ENCODE measurements at regions not wholly inside any gene's neighbourhood (a gene's known extent, or its start where the extent isn't known, plus 50 kb on each side); places are given as distances from the start of the nearest gene placed in this dataset.
"Not testable (repeated sequence)": the region's sequence is repeated elsewhere in the genome, so short reads cannot be mapped to it uniquely, and the experiment has no call there.

DNA sequence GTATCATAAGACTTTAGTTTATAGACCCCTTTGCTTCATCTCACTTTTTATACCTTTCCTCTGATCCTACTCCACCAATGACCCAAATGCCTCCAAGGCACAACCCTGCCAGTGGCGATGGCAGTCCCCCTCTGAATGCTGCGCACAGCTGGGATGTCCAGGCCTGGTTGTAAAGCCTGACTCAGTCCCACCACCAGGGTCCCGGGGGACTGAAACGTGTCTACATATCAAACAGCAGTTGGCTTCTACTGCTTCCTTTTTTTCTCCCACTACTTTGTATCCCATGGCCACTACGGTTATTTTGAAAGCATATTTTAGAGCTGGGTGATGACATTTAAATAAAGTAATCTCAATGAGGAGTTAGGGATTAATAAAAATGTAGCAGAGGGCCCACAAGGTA, 329.8 kb upstream of the PSMD7 start:
- no peak overlapping the region for H3K4me3 Mint-ChIP-seq
- CTCF ChIA-PET: interaction anchor here (1.9 kb wide), 1 partner anchor 10 kb away, joined by 5 read pairs; no protein-coding TSS in a partner anchor
- no peak for ATAC-seq
- DNase-seq: no peak
- H3K27me3 Mint-ChIP-seq: no peaks in the 10 kb centered on the region
- peaks cover 2% of the 10 kb centered on the region for H3K9me3 Mint-ChIP-seq (ENCODE audit: low read depth)
- H3K27ac Mint-ChIP-seq: no peak overlapping the region
- no peaks in the 10 kb centered on the region for H3K36me3 Mint-ChIP-seq
- H3K4me1 Mint-ChIP-seq: no peaks in the 10 kb centered on the region

DNA sequence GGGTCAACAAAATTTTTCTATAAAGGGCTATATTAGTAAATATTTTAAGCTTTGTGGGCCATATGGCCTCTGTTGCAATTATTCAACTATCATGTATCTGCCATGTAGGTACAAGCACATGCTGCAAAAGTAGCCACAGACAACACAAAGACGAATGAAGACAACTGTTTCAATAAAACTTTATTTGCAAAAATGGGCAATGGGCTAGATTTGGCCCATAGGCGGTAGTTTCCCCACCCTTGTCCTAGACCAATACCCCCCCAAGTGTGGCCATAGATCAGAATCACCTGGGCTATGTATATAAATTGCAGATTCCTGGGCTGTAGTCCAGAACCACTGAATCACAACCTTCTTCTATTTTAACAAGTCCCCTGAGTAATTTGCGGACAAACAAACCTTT, 331.0 kb upstream of the PSMD7 start:
- CTCF ChIA-PET: no interaction called here
- H3K36me3 Mint-ChIP-seq: no peaks in the 10 kb centered on the region
- ATAC-seq: no peak
- H3K27me3 Mint-ChIP-seq: no peaks in the 10 kb centered on the region
- no peak overlapping the region for H3K27ac Mint-ChIP-seq
- DNase-seq: no peak
- H3K4me1 Mint-ChIP-seq: no peaks in the 10 kb centered on the region
- no peak overlapping the region for H3K4me3 Mint-ChIP-seq
- peaks cover 2% of the 10 kb centered on the region for H3K9me3 Mint-ChIP-seq (ENCODE audit: low read depth)

DNA sequence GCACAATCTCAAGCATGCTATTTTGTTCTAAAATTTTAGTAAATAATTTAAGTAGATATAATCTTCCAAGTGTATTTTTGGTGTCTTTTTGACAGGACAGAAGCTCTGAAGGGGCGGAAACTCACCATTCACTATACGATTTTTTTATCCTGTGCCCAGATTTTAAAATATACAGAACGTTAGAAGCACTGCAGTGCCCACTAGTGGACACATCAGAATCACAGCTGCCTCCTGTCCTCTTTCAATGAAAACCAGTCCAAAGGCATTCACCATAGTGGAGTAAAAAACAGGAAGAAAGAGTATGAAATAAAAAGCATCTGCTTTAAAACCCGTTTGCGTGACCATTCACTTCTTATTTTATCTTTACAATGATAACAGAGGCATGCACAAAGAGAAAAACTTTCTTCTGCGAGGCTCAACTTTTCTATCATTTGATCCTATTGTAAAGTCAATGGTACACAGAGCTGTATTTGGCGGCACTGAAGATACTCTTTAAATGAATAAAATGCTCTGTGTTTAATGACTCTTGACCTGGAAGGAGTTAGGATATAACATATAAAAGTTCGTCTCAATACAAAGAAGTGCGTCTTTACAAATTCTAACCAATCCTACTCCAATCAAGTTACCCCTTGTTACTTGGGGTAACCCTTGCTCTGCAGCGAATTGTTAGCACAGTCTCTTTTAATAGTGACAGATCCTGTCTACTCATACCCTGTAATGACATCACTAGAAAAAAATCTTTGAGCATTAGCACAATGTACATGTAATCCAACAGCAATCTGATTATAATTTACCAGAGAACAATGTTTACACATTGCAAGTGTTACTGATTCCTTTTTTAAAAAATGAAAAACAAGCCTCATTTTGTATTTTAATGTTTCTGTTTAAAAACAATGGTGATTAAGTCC, 339.8 kb upstream of the PSMD7 start:
- Mint-ChIP-seq H3K27me3 (no peaks in the 10 kb centered on the region), H3K36me3 (no peaks in the 10 kb centered on the region), H3K27ac (no peak overlapping the region), H3K4me3 (no peak overlapping the region), H3K4me1 (no peaks in the 10 kb centered on the region), H3K9me3 (ENCODE audit: low read depth) (no peaks in the 10 kb centered on the region)
- no peak for ATAC-seq
- peak; percentile 43 for DNase-seq
- CTCF ChIA-PET: interaction anchor here (1.2 kb wide), 1 partner anchor 10 kb away, joined by 5 read pairs; no protein-coding TSS in a partner anchor

DNA sequence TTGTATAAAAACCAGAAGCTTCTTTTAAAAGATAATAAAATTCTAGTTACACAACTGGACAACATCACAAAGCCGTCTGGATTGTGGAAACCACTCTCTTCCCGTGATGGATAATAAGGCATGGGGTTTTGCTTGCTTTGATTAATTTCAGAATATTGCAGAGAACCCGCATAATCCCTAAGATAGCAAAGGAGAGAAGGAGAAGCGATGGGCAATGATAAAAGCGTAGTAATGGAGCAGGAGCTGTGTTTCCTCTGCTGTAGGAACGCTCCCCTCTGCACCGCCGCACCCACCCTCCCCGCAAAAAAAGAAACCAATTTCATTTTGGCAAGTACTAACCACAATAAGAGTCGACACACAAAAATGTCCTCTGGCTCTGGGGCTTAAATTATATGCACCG, 340.9 kb upstream of the PSMD7 start:
- H3K27me3 Mint-ChIP-seq: no peaks in the 10 kb centered on the region
- ATAC-seq: no peak
- H3K36me3 Mint-ChIP-seq: no peaks in the 10 kb centered on the region
- no peak overlapping the region for H3K27ac Mint-ChIP-seq
- H3K4me1 Mint-ChIP-seq: no peaks in the 10 kb centered on the region
- H3K4me3 Mint-ChIP-seq: no peak overlapping the region
- DNase-seq: no peak
- CTCF ChIA-PET: no interaction called here
- no peaks in the 10 kb centered on the region for H3K9me3 Mint-ChIP-seq (ENCODE audit: low read depth)

DNA sequence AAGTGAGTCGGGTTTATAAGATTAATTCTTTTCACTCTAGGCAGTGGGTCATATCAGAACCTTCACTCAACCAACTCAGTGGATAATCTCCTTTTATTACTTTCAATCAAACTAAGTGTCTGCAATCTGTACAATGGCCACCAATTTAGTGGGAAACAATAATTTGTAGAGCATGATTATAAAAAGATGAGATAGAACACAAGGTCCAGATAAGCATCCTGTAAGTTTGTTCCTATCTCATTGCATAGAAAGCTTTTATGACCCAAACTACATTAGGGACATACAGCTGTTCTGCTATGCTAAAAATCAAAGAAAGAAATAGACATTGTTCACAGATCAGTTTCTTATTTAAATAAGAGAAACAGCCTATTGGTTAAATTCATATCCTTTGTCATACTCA, 341.4 kb upstream of the PSMD7 start:
- Mint-ChIP-seq H3K4me3 (no peak overlapping the region), H3K36me3 (no peaks in the 10 kb centered on the region), H3K4me1 (no peaks in the 10 kb centered on the region), H3K27ac (no peak overlapping the region), H3K9me3 (ENCODE audit: low read depth) (no peaks in the 10 kb centered on the region), H3K27me3 (no peaks in the 10 kb centered on the region)
- CTCF ChIA-PET: no interaction called here
- DNase-seq (no peak), ATAC-seq (no peak)

DNA sequence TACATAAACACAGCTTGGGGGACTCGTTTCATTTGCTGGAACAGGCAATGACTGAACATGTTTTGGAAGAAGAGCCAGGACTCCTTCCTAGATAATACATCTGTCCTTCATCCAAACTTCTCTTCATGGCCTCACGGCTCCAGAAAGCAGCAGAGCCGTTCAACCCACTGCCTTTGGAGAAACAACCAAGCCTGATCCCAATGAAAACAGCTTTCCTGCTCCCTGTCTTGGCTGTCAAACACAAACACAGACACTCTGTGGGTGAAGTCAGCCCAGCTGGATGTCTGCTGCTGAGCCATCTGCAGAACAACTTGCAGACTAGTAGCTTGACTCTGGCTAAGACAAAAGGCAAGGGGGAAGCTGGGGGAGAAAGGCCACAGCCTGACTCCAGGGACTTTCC, 345.1 kb upstream of the PSMD7 start:
- CTCF ChIA-PET: no interaction called here

DNA sequence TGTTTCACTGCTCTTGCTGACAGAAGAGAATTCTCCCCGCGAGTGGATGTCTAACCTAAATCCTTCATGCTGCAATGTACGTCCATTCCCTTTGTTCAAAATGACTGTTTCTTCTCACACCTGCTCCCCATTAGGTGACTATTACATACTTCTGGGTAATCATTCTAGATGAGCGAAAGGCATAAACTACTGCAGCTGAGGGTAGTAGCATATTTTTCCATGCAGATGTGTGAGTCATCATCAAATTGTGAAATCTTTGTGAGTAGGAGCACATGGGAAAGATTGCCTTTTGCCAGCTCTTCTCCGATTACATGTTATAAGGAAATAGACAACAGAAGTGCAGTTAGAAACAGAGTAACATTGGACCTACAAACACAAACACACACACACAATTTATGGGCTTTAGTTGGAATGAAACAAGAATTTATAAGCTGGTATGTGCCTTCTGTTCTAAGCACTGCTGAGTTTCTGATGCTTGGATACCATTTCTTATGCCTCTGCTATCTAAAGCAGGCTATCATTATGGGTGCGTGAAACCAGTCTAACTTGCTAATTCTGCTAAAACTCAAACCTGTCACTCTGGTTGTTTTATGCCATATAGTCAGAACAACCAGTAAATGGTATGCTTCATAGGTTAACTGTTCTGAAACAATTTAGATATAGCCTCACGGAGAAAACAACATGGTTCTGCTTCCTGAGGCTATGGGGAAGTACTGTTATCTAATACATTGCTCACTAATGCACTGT, 346.9 kb upstream of the PSMD7 start:
- no peak overlapping the region for H3K27ac Mint-ChIP-seq
- no peak overlapping the region for H3K4me3 Mint-ChIP-seq
- no peaks in the 10 kb centered on the region for H3K9me3 Mint-ChIP-seq (ENCODE audit: low read depth)
- no peaks in the 10 kb centered on the region for H3K27me3 Mint-ChIP-seq
- no peaks in the 10 kb centered on the region for H3K36me3 Mint-ChIP-seq
- CTCF ChIA-PET: no interaction called here
- ATAC-seq (no peak), DNase-seq (no peak)
- no peaks in the 10 kb centered on the region for H3K4me1 Mint-ChIP-seq

More for the DNA sequence above, 345.1 kb upstream of the PSMD7 start:
- DNase-seq (no peak), ATAC-seq (no peak)
- no peak overlapping the region for H3K4me3 Mint-ChIP-seq
- no peaks in the 10 kb centered on the region for H3K9me3 Mint-ChIP-seq (ENCODE audit: low read depth)
- H3K27ac Mint-ChIP-seq: no peak overlapping the region
- no peaks in the 10 kb centered on the region for H3K4me1 Mint-ChIP-seq
- H3K27me3 Mint-ChIP-seq: no peaks in the 10 kb centered on the region
- H3K36me3 Mint-ChIP-seq: no peaks in the 10 kb centered on the region

DNA sequence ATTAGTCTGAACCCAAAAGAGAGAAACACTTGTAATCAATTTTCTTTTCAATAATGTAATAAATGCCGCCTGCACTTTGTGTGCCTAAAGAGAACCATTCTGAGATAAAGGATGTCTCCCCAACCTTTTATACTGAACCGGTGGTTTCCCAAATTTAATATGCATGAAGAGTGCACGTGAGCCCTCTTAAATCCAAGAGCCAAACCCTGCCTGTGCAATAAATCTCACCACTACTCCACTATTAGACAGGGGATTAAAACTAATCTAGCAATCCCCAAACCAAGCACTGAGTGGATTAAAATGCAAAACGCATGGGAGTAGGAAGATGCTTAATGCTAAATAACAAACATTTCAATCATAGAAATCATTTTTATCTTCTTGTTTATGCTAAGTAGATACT, 351.0 kb upstream of the PSMD7 start:
- H3K4me1 Mint-ChIP-seq: no peaks in the 10 kb centered on the region
- no peaks in the 10 kb centered on the region for H3K27me3 Mint-ChIP-seq
- no peaks in the 10 kb centered on the region for H3K36me3 Mint-ChIP-seq
- no peak overlapping the region for H3K4me3 Mint-ChIP-seq
- H3K27ac Mint-ChIP-seq: no peak overlapping the region
- H3K9me3 Mint-ChIP-seq (ENCODE audit: low read depth): no peaks in the 10 kb centered on the region
- DNase-seq: no peak
- ATAC-seq: no peak
- CTCF ChIA-PET: no interaction called here

DNA sequence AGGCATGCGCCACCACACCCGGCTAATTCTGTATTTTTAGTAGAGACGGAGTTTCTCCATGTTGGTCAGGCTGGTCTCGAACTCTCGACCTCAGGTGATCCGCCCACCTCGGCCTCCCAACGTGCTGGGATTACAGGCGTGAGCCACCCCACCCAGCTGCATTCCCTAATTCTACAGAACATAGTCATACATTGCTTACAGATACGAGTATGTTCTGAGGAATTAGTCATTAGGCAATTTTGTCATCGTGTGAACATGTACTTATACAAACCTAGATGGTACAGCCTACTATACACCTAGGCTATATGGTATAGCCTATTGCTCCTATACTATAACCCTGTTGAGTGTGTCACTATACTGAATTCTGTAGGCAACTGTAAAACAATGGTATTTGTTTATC, 353.4 kb upstream of the PSMD7 start:
- DNase-seq; ATAC-seq; CTCF ChIA-PET; H3K27ac Mint-ChIP-seq; H3K4me1 Mint-ChIP-seq; H3K4me3 Mint-ChIP-seq; H3K27me3 Mint-ChIP-seq; H3K9me3 Mint-ChIP-seq (ENCODE audit: low read depth); H3K36me3 Mint-ChIP-seq: not testable (repeated sequence)

DNA sequence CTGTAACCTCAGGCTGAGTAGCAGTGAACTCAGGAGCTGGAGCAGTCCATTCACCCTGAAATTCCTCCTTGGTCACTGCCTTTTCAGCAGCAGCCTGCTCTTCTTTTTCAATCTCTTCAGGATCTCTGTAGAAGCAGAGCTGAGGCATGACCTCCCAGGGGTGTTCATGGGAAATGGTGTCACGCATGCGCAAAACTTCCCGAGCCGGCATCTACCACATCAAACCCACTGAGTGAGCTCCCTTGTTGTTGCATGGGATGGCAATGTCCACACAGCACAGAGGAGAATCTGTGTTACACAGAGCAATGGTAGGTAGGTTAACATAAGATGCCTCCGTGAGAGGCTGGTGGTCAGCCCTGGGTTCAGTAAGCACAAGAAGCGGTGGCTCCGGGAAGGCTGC, 355.8 kb upstream of the PSMD7 start:
- H3K36me3 Mint-ChIP-seq; H3K9me3 Mint-ChIP-seq (ENCODE audit: low read depth); H3K4me3 Mint-ChIP-seq; H3K27me3 Mint-ChIP-seq; H3K27ac Mint-ChIP-seq; DNase-seq; ATAC-seq; CTCF ChIA-PET; H3K4me1 Mint-ChIP-seq: not testable (repeated sequence)

DNA sequence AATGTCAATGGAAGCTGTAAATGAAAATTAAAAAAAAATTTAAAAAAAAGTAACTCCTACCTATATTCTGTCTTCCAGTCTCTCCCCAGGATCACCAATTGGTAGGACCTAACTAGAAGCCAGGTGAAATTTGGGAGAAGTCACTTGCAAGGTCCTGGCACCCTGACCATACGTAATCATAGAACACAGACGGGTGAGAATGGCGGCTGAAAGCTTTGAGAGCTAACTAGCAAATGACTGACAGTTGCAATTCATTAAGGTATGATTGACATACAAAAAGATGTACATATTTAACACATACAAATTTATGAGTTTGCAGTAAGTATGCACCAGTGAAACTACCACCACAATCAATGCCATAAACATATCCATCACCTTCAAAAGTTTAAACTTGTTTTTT, 372.7 kb upstream of the PSMD7 start:
- DNase-seq (no peak), ATAC-seq (no peak)
- Mint-ChIP-seq H3K36me3 (no peaks in the 10 kb centered on the region), H3K27me3 (no peaks in the 10 kb centered on the region), H3K4me1 (no peaks in the 10 kb centered on the region), H3K9me3 (ENCODE audit: low read depth) (peaks cover 8% of the 10 kb centered on the region), H3K4me3 (no peak overlapping the region), H3K27ac (no peak overlapping the region)
- CTCF ChIA-PET: no interaction called here

DNA sequence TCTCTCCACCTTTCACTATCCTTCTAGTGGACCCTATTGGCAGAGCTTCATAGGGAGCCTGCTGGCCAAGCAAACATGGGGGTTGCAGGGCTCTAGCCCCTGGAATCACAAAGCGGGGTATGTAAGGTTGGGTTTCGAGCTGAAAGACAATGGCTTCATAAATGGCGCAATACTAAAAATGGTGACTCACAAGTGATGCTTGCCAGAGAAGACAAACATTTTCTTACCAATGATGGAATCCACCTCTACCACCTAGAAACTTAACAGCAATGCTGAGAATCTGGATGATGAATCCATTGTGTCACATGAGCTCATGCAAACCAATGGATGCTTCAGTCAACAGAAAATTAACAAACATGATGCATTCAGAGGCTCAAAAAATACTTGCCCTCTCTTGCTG, 375.3 kb upstream of the PSMD7 start:
- H3K4me3 Mint-ChIP-seq: no peak overlapping the region
- no peak overlapping the region for H3K27ac Mint-ChIP-seq
- H3K36me3 Mint-ChIP-seq: no peaks in the 10 kb centered on the region
- CTCF ChIA-PET: no interaction called here
- DNase-seq (no peak), ATAC-seq (no peak)
- no peaks in the 10 kb centered on the region for H3K27me3 Mint-ChIP-seq
- no peaks in the 10 kb centered on the region for H3K4me1 Mint-ChIP-seq
- H3K9me3 Mint-ChIP-seq (ENCODE audit: low read depth): peaks cover 2% of the 10 kb centered on the region

DNA sequence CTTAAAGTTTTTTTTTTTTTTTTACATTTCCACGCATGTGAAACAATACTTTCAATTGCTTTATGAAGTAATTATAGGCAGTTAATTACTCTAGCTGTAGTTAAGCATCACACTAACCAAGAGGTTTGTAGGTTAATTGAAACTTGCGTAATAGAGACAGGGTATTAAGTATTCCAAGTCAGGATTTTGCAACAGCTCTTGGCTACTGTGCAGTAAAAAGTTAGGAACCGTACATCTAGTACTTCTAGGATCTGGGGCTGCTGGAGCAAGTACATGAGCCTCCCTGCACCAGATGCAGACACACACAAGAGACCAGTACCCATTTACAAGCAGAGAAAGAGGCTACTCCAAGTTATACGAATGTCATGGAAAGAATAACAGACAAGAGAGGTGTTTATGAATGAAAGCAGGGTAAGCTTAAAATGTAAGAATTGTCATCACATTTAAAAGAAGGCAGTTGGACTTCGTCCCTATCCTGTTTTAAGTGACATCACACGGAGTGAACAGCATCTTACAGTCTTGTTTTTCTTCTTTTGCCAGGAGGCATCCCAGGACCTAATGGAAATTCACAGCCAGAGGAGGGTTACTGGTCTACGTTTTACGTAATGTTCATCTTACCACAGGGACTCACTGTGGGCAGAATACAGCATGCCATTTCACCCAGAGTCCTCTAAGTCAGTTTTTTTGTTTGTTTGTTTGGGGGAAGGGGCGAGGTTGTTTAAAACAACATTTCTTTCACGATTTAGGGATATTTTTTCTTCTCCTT, 379.6 kb upstream of the PSMD7 start:
- H3K4me1 Mint-ChIP-seq: no peaks in the 10 kb centered on the region
- no peak overlapping the region for H3K27ac Mint-ChIP-seq
- no peaks in the 10 kb centered on the region for H3K36me3 Mint-ChIP-seq
- H3K9me3 Mint-ChIP-seq (ENCODE audit: low read depth): no peaks in the 10 kb centered on the region
- CTCF ChIA-PET: no interaction called here
- ATAC-seq: no peak
- no peak for DNase-seq
- H3K4me3 Mint-ChIP-seq: no peak overlapping the region
- H3K27me3 Mint-ChIP-seq: no peaks in the 10 kb centered on the region

DNA sequence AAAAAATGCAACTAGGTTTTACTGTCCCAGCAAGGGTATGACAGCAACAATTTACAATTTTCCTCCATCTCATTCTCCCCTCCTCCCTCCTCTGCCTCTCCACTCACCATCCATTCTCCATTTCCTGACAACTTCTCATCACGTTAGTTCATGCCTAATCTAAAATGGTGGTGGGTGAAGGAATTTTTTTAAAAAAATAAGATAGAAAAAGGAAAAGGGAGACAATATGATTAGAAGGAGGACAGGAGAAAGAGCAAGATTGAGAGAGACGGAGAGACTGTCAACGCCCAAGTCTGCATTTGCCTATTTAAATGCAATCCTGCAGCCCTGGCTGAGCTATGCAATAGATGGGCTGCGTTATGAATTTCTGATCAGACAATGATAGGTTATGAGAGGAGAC, 380.7 kb upstream of the PSMD7 start:
- no peaks in the 10 kb centered on the region for H3K27me3 Mint-ChIP-seq
- H3K9me3 Mint-ChIP-seq (ENCODE audit: low read depth): no peaks in the 10 kb centered on the region
- no peak overlapping the region for H3K27ac Mint-ChIP-seq
- H3K36me3 Mint-ChIP-seq: no peaks in the 10 kb centered on the region
- ATAC-seq: no peak
- no peak overlapping the region for H3K4me3 Mint-ChIP-seq
- CTCF ChIA-PET: no interaction called here
- H3K4me1 Mint-ChIP-seq: no peaks in the 10 kb centered on the region
- DNase-seq: no peak
